Neural cell (in vitro differentiated cells): ENCODE measurements at regions not wholly inside any gene's neighbourhood (a gene's known extent, or its start where the extent isn't known, plus 50 kb on each side); places are given as distances from the start of the nearest gene placed in this dataset.

Experiments
- MXI1 ChIP-seq: fragments of 450-650 bp; conservative IDR thresholded peaks from 2 replicates; pipeline ENCODE4 v1.6.1; 2014; ENCODE audit warnings: antibody characterized with exemption, mild to moderate bottlenecking; ENCODE audit not compliant: poor library complexity, severe bottlenecking
- POLR2AphosphoS5 ChIP-seq: IDR thresholded peaks from 2 replicates; pipeline ENCODE4 v1.6.1; 2012
- TF ChIP-seq, protein P1 (sequence below): fragments of 450-650 bp; IDR thresholded peaks from 2 replicates; pipeline ENCODE4 v1.5.1; 2014; ENCODE audit warnings: antibody characterized with exemption, mild to moderate bottlenecking, moderate library complexity; ENCODE audit not compliant: poor library complexity, severe bottlenecking

DNA sequence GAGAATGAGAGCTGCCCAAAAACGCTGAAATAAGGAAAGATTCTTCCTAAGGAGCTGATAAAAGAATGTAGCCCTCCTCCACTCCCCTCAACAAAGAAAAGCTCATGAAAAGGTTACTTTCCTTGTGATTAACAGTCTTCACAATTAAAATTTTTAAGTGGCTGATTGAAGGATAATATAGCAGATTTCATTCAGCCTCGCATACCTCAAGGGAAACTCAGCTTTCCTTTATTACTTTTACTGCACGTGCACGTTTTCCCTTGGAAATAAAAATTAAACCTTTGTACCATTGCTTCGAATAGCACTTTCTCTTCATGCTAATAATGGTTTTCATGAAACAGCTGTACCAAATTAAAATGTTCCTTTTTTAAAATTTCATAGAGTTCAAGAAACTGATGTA, 234.0 kb upstream of the GRAMD2B start:
- TF ChIP-seq, protein P1, sequence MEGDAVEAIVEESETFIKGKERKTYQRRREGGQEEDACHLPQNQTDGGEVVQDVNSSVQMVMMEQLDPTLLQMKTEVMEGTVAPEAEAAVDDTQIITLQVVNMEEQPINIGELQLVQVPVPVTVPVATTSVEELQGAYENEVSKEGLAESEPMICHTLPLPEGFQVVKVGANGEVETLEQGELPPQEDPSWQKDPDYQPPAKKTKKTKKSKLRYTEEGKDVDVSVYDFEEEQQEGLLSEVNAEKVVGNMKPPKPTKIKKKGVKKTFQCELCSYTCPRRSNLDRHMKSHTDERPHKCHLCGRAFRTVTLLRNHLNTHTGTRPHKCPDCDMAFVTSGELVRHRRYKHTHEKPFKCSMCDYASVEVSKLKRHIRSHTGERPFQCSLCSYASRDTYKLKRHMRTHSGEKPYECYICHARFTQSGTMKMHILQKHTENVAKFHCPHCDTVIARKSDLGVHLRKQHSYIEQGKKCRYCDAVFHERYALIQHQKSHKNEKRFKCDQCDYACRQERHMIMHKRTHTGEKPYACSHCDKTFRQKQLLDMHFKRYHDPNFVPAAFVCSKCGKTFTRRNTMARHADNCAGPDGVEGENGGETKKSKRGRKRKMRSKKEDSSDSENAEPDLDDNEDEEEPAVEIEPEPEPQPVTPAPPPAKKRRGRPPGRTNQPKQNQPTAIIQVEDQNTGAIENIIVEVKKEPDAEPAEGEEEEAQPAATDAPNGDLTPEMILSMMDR: no peak
- no peak for TF ChIP-seq POLR2AphosphoS5
- TF ChIP-seq MXI1: no peak
